Esophagus muscularis mucosa (tissue), 3 donors: ENCODE measurements at regions not wholly inside any gene's neighbourhood (a gene's known extent, or its start where the extent isn't known, plus 50 kb on each side); places are given as distances from the start of the nearest gene placed in this dataset.

Experiments used
- CTCF ChIP-seq, 3 experiments: fragments of 200-600 bp in 2 of 3; fragments of 450-650 bp in 1 of 3; sonication (generic) in 2 of 3; IDR thresholded peaks; one replicate each; pipeline ENCODE4 v1.5.1; 2017 to 2019; ENCODE audit warnings: antibody characterized with exemption in 3 of 3, mild to moderate bottlenecking in 2 of 3, moderate library complexity in 1 of 3
- POLR2A ChIP-seq: fragments of 450-650 bp; IDR thresholded peaks from one replicate; pipeline ENCODE4 v1.6.1; 2017; ENCODE audit warnings: antibody characterized with exemption, moderate library complexity, mild to moderate bottlenecking, low read depth

GRCh38 chr10:4022473-4022872, 237.5 kb upstream of the KLF6 start:
- no peak for TF ChIP-seq CTCF (IDR thresholded peaks at IDR 0.05)
- TF ChIP-seq POLR2A = no peak
